A549 (cell line): ENCODE measurements at regions not wholly inside any gene's neighbourhood (a gene's known extent, or its start where the extent isn't known, plus 50 kb on each side); places are given as distances from the start of the nearest gene placed in this dataset.

Source experiments
- ATAC-seq, 2 experiments: fragments of 200-7000 bp in 1 of 2; fragments of >200 bp in 1 of 2; cut with Nextera tagmentation in 1 of 2; cut with Tn5 transposase in 1 of 2; 3 replicates each; pipeline versions ENCODE4 v1.8.0 to v1.9.1; 2018 to 2020; ENCODE audit warnings: mild to moderate bottlenecking in 1 of 2, moderate library complexity in 1 of 2
- CTCF ChIA-PET: fragments of 300-600 bp; sonication (Branson Sonifier 250); formaldehyde crosslinking; extraction: SDS; loops from one replicate; lab custom pipeline; 2021; ENCODE audit warnings: antibody characterized with exemption, inconsistent platforms; lab: Yijun Ruan, JAX
- POLR2A ChIA-PET: fragments of 350-600 bp; formaldehyde crosslinking; extraction: SDS; loops from one replicate; lab custom pipeline; 2021; ENCODE audit warnings: antibody characterized with exemption, inconsistent platforms; lab: Yijun Ruan, JAX
- DNase-seq, 2 experiments: peaks; one replicate each; pipeline versions ENCODE4 v3.0.0 to v3.0.0-alpha.2; 2011 to 2016; ENCODE audit warnings: low read depth in 1 of 2, low spot score in 1 of 2
- FAIRE-seq: peaks from 2 replicates; lab custom pipeline; 2011; peaks lifted over from hg19 to GRCh38; lab: Jason Lieb, UNC
- H3K27ac ChIP-seq, 2 experiments: fragments of >200 bp; sonication (Bioruptor Twin); formaldehyde crosslinking; 3 replicates each; pipeline ENCODE4 v1.5.1; 2016 to 2017
- H3K4me1 ChIP-seq: fragments of >200 bp; sonication (Bioruptor Twin); formaldehyde crosslinking; 3 replicates; pipeline ENCODE4 v1.6.1; 2016
- H3K4me2 ChIP-seq: fragments of >200 bp; sonication (Bioruptor Twin); formaldehyde crosslinking; 3 replicates; pipeline ENCODE4 v1.6.1; 2016
- H3K4me3 ChIP-seq: fragments of >200 bp; sonication (Bioruptor Twin); formaldehyde crosslinking; 3 replicates; pipeline ENCODE4 v1.5.1; 2016
- H3K9me3 ChIP-seq: fragments of >200 bp; sonication (Bioruptor Twin); formaldehyde crosslinking; 3 replicates; pipeline ENCODE4 v1.6.1; 2016
- BCL3 ChIP-seq: fragments of >200 bp; sonication (Bioruptor Twin); formaldehyde crosslinking; IDR thresholded peaks from 3 replicates; pipeline ENCODE4 v1.6.1; 2016
- BHLHE40 ChIP-seq: IDR thresholded peaks from 2 replicates; pipeline ENCODE4 v1.6.1; 2012; ENCODE audit warnings: low read depth, low read length, inconsistent platforms
- CHD2 ChIP-seq: fragments of 150-350 bp; IDR thresholded peaks from 2 replicates; pipeline ENCODE4 v1.6.1; 2014; ENCODE audit warnings: low read length; ENCODE audit not compliant: partially characterized antibody
- CHD4 ChIP-seq: fragments of 200-600 bp; sonication (generic); IDR thresholded peaks from 2 replicates; pipeline ENCODE4 v1.6.1; 2016; ENCODE audit warnings: antibody characterized with exemption, mild to moderate bottlenecking, borderline replicate concordance
- ELK1 ChIP-seq: fragments of 150-350 bp; IDR thresholded peaks from 2 replicates; pipeline ENCODE4 v1.6.1; 2014; ENCODE audit warnings: low read depth, mild to moderate bottlenecking, low read length
- EP300 ChIP-seq, 2 experiments: fragments of >200 bp; sonication (Bioruptor Twin); formaldehyde crosslinking; IDR thresholded peaks; 2 replicates in 1 of 2; 3 replicates in 1 of 2; pipeline ENCODE4 v1.6.1; 2016 to 2017
- FOSB ChIP-seq: fragments of 250-450 bp; sonication (Bioruptor Pico); IDR thresholded peaks from 2 replicates; pipeline ENCODE4 v1.5.0; 2020; ENCODE audit warnings: mild to moderate bottlenecking, moderate library complexity
- FOSL2 ChIP-seq, 2 experiments: fragments of 450-650 bp in 1 of 2; fragments of >200 bp in 1 of 2; sonication (Bioruptor Twin) in 1 of 2; formaldehyde crosslinking; IDR thresholded peaks; 2 replicates each; pipeline versions ENCODE4 v1.5.0 to v1.6.1; 2016 to 2020; ENCODE audit warnings: mild to moderate bottlenecking in 1 of 2, moderate library complexity in 1 of 2
- FOXS1 ChIP-seq: fragments of 250-450 bp; sonication (Bioruptor Pico); IDR thresholded peaks from 2 replicates; pipeline ENCODE4 v1.5.0; 2020; ENCODE audit warnings: mild to moderate bottlenecking, moderate library complexity
- GATA3 ChIP-seq: IDR thresholded peaks from 2 replicates; pipeline ENCODE4 v1.6.1; 2012; ENCODE audit warnings: borderline replicate concordance
- HEYL ChIP-seq: fragments of 250-450 bp; sonication (Bioruptor Pico); IDR thresholded peaks from 2 replicates; pipeline ENCODE4 v1.8.0; 2021; ENCODE audit warnings: mild to moderate bottlenecking, moderate library complexity
- HMGXB4 ChIP-seq: fragments of 250-450 bp; sonication (Bioruptor Pico); IDR thresholded peaks from 2 replicates; pipeline ENCODE4 v1.5.0; 2021; ENCODE audit warnings: mild to moderate bottlenecking, moderate library complexity, borderline replicate concordance
- HOXB5 ChIP-seq: fragments of 250-450 bp; sonication (Bioruptor Pico); IDR thresholded peaks from 2 replicates; pipeline ENCODE4 v1.5.0; 2020; ENCODE audit warnings: mild to moderate bottlenecking, moderate library complexity
- JUN ChIP-seq, 2 experiments: fragments of >200 bp; sonication (Bioruptor Twin); formaldehyde crosslinking; IDR thresholded peaks; 2 replicates in 1 of 2; 3 replicates in 1 of 2; pipeline ENCODE4 v1.6.1; 2016 to 2017
- KDM5A ChIP-seq: fragments of 200-600 bp; sonication (generic); IDR thresholded peaks from 2 replicates; pipeline ENCODE4 v1.6.1; 2016; ENCODE audit warnings: antibody characterized with exemption, mild to moderate bottlenecking
- MAZ ChIP-seq: fragments of 150-350 bp; IDR thresholded peaks from 2 replicates; pipeline ENCODE4 v1.6.1; 2014; ENCODE audit warnings: antibody characterized with exemption, low read depth, low read length, borderline replicate concordance
- MYC ChIP-seq: IDR thresholded peaks from 2 replicates; pipeline ENCODE4 v1.6.1; 2012; ENCODE audit warnings: mild to moderate bottlenecking, inconsistent platforms, low read length, improper control_type of control experiment, borderline replicate concordance
- NFE2L2 ChIP-seq: fragments of 150-350 bp; conservative IDR thresholded peaks from 2 replicates; pipeline ENCODE4 v1.6.1; 2014; ENCODE audit warnings: low read length
- NR3C1 ChIP-seq: fragments of >200 bp; sonication (Bioruptor Twin); formaldehyde crosslinking; IDR thresholded peaks from 3 replicates; pipeline ENCODE4 v1.6.1; 2017
- POLR2A ChIP-seq: IDR thresholded peaks from 2 replicates; pipeline ENCODE4 v1.6.1; 2012; ENCODE audit warnings: mild to moderate bottlenecking, low read length
- RCOR1 ChIP-seq: fragments of 150-350 bp; IDR thresholded peaks from 2 replicates; pipeline ENCODE4 v1.6.1; 2014; ENCODE audit warnings: antibody characterized with exemption, low read length, low read depth
- RFX5 ChIP-seq: fragments of 450-650 bp; IDR thresholded peaks from 2 replicates; pipeline ENCODE4 v1.7.1; 2014; ENCODE audit warnings: antibody characterized with exemption, mild to moderate bottlenecking, moderate library complexity
- SMC3 ChIP-seq: fragments of >200 bp; sonication (Bioruptor Twin); formaldehyde crosslinking; IDR thresholded peaks from 3 replicates; pipeline ENCODE4 v1.6.1; 2018; ENCODE audit warnings: inconsistent platforms
- TP53 ChIP-seq: fragments of 250-450 bp; sonication (Bioruptor Pico); IDR thresholded peaks from 2 replicates; pipeline ENCODE4 v1.5.0; 2021; ENCODE audit warnings: mild to moderate bottlenecking, moderate library complexity
- ZFP36 ChIP-seq: fragments of 450-650 bp; IDR thresholded peaks from 2 replicates; pipeline ENCODE4 v1.6.1; 2014; ENCODE audit warnings: borderline replicate concordance; ENCODE audit not compliant: partially characterized antibody
- ZNF302 ChIP-seq: fragments of 250-450 bp; sonication (Bioruptor Pico); IDR thresholded peaks from 2 replicates; pipeline ENCODE4 v1.9.0; 2021; ENCODE audit warnings: inconsistent platforms, mild to moderate bottlenecking, moderate library complexity
- WGBS: methylation state at CpG from one replicate; pipeline ENCODE4 v1.1.6; 2017; ENCODE audit errors: missing lambda C conversion rate; 5-methylcytosine and 5-hydroxymethylcytosine counted together

GRCh38 chr7:131274986-131275385 lies 52.7 kb upstream of the MKLN1 start:
- H3K4me3 ChIP-seq: no peak overlapping the region
- DNase-seq (no peak), FAIRE-seq (no peak), ATAC-seq (no peak)
- H3K4me1 ChIP-seq: no peaks in the 10 kb centered on the region
- H3K27ac ChIP-seq: no peak overlapping the region
- 77% methylated on average over 2 of the region's 2 CpGs for WGBS
- TF ChIP-seq FOSB (CRISPR knock-in tag): no peak
- no peak for TF ChIP-seq HMGXB4 (CRISPR knock-in tag)
- no peak for TF ChIP-seq NR3C1
- TF ChIP-seq CHD4: no peak
- no peak for TF ChIP-seq EP300 (IDR thresholded peaks at IDR 0.05)
- no peak for TF ChIP-seq ELK1
- TF ChIP-seq JUN (IDR thresholded peaks at IDR 0.05): no peak
- no peak for TF ChIP-seq HOXB5 (CRISPR knock-in tag)
- TF ChIP-seq ZNF302 (CRISPR knock-in tag): no peak
- no peaks in the 10 kb centered on the region for H3K9me3 ChIP-seq
- POLR2A ChIA-PET: no interaction called here
- CTCF ChIA-PET: interaction anchor here (1.2 kb wide), 1 partner anchor 17 kb away, joined by 3 read pairs; no protein-coding TSS in a partner anchor
- H3K4me2 ChIP-seq: no peak overlapping the region

GRCh38 chr7:131276190-131276589 lies 51.5 kb upstream of the MKLN1 start:
- POLR2A ChIA-PET: no interaction called here
- ATAC-seq (no peak), FAIRE-seq (no peak), DNase-seq (no peak)
- Histone ChIP-seq H3K9me3 (no peaks in the 10 kb centered on the region; the same call in 2 of the 3 replicates), H3K4me2 (no peak overlapping the region), H3K4me1 (no peaks in the 10 kb centered on the region), H3K4me3 (no peak overlapping the region), H3K27ac (no peak overlapping the region)
- TF ChIP-seq NR3C1 (no peak), FOXS1 (no peak), SMC3 (no peak), FOSL2 (IDR thresholded peaks at IDR 0.05) (no peak), FOSL2 (CRISPR knock-in tag; IDR thresholded peaks at IDR 0.05) (no peak), NFE2L2 (no peak), ELK1 (no peak), HMGXB4 (CRISPR knock-in tag) (no peak), ZFP36 (no peak), MAZ (no peak)
- 92% methylated on average over 5 of the region's 5 CpGs for WGBS
- CTCF ChIA-PET: no interaction called here

- WGBS: 69% methylated on average over 2 of the region's 2 CpGs
- Histone ChIP-seq H3K4me1 (no peaks in the 10 kb centered on the region), H3K4me2 (no peak overlapping the region), H3K4me3 (no peak overlapping the region), H3K9me3 (no peaks in the 10 kb centered on the region; the same call in 2 of the 3 replicates), H3K27ac (no peak overlapping the region)
- POLR2A ChIA-PET: no interaction called here
- no peak for DNase-seq
- no peak for FAIRE-seq
- no peak for TF ChIP-seq SMC3
- no peak for TF ChIP-seq CHD4
- no peak for TF ChIP-seq JUN (IDR thresholded peaks at IDR 0.05)
- no peak for TF ChIP-seq MAZ
- no peak for TF ChIP-seq FOSB (CRISPR knock-in tag)
- no peak for TF ChIP-seq POLR2A
- TF ChIP-seq RFX5: no peak
- TF ChIP-seq FOSL2 (IDR thresholded peaks at IDR 0.05): no peak
- no peak for TF ChIP-seq FOSL2 (CRISPR knock-in tag; IDR thresholded peaks at IDR 0.05)
- no peak for TF ChIP-seq RCOR1
- TF ChIP-seq HEYL (CRISPR knock-in tag): no peak
- TF ChIP-seq NR3C1: no peak
- TF ChIP-seq MYC: no peak
- TF ChIP-seq TP53 (CRISPR knock-in tag): no peak
- TF ChIP-seq BHLHE40: no peak
- no peak for TF ChIP-seq BCL3
- no peak for TF ChIP-seq CHD2
- no peak for TF ChIP-seq NFE2L2
- no peak for TF ChIP-seq KDM5A
- no peak for TF ChIP-seq GATA3
- TF ChIP-seq ZNF302 (CRISPR knock-in tag): no peak
- no peak for ATAC-seq
- CTCF ChIA-PET: no interaction called here
These were observed 50.9 kb upstream of the MKLN1 start for GRCh38 chr7:131276748-131277147.
